Stimulated activated CD4-positive, alpha-beta T cell treated with anti-CD3 and anti-CD28 coated beads, Interleukin-2, amount 100 ng/mL, for 48 hours (primary cell): ENCODE measurements at regions not wholly inside any gene's neighbourhood (a gene's known extent, or its start where the extent isn't known, plus 50 kb on each side); places are given as distances from the start of the nearest gene placed in this dataset.

Experiments
- DNase-seq, 2 donors: peaks; one replicate each; pipeline ENCODE4 v3.0.0-alpha.2; 2020

- no peak for DNase-seq
These were observed 311.9 kb upstream of the SULF2 start for GRCh38 chr20:48096957-48097890.

- no peak for DNase-seq
These were observed 311.1 kb upstream of the SULF2 start for GRCh38 chr20:48096212-48096875.

GRCh38 chr20:48094944-48095343, 309.7 kb upstream of the SULF2 start:
- DNase-seq = no peak

- DNase-seq = no peak
These were observed 309.0 kb upstream of the SULF2 start for GRCh38 chr20:48094196-48094749.

- no peak for DNase-seq
These were observed 307.5 kb upstream of the SULF2 start for GRCh38 chr20:48092596-48093280.

GRCh38 chr20:48090784-48091183, 305.5 kb upstream of the SULF2 start:
- no peak for DNase-seq

- DNase-seq = no peak
These were observed 305.0 kb upstream of the SULF2 start for GRCh38 chr20:48090314-48090713.

- DNase-seq = no peak
These were observed 295.3 kb upstream of the SULF2 start for GRCh38 chr20:48080583-48080982.

- DNase-seq = no peak
These were observed 293.7 kb upstream of the SULF2 start for GRCh38 chr20:48079028-48079427.

GRCh38 chr20:48076747-48077146, 291.5 kb upstream of the SULF2 start:
- DNase-seq = no peak

GRCh38 chr20:48076247-48076646, 291.0 kb upstream of the SULF2 start:
- DNase-seq = no peak

- DNase-seq = no peak
These were observed 290.4 kb upstream of the SULF2 start for GRCh38 chr20:48075591-48076174.

GRCh38 chr20:48070991-48071652, 285.8 kb upstream of the SULF2 start:
- no peak for DNase-seq

- no peak for DNase-seq
These were observed 284.3 kb upstream of the SULF2 start for GRCh38 chr20:48069596-48069995.

GRCh38 chr20:48066851-48067250, 281.6 kb upstream of the SULF2 start:
- no peak for DNase-seq

- no peak for DNase-seq
These were observed 281.0 kb upstream of the SULF2 start for GRCh38 chr20:48066246-48066645.

- DNase-seq = no peak
These were observed 280.6 kb upstream of the SULF2 start for GRCh38 chr20:48065833-48066232.

- no peak for DNase-seq
These were observed 279.6 kb upstream of the SULF2 start for GRCh38 chr20:48064929-48065328.

- DNase-seq = no peak
These were observed 275.8 kb upstream of the SULF2 start for GRCh38 chr20:48060841-48061720.

GRCh38 chr20:48058611-48059559, 273.6 kb upstream of the SULF2 start:
- DNase-seq = no peak
